Body of pancreas (tissue), 4 donors: ENCODE measurements at regions not wholly inside any gene's neighbourhood (a gene's known extent, or its start where the extent isn't known, plus 50 kb on each side); places are given as distances from the start of the nearest gene placed in this dataset.

Source experiments
- CTCF ChIP-seq, 7 experiments: fragments of 450-650 bp in 4 of 7; fragments of 200-600 bp in 3 of 7; sonication (generic) in 3 of 7; IDR thresholded peaks; one replicate each; pipeline ENCODE4 v1.5.1; 2016 to 2019; ENCODE audit warnings: antibody characterized with exemption in 7 of 7
- POLR2A ChIP-seq, 3 donors: fragments of 450-650 bp; IDR thresholded peaks; one replicate each; pipeline ENCODE4 v1.6.1; 2016; ENCODE audit warnings: antibody characterized with exemption in 3 of 3, mild to moderate bottlenecking in 2 of 3

GRCh38 chr5:8230868-8231267 is 361.9 kb downstream of the MTRR start:
- TF ChIP-seq CTCF (IDR thresholded peaks at IDR 0.05) (no peak), POLR2A (IDR thresholded peaks at IDR 0.05) (no peak)
